K562 (cell line): ENCODE measurements at regions not wholly inside any gene's neighbourhood (a gene's known extent, or its start where the extent isn't known, plus 50 kb on each side); places are given as distances from the start of the nearest gene placed in this dataset.

Experiments used
- ATAC-seq: fragments of 200-7000 bp; cut with Tn5 transposase; 3 replicates; pipeline ENCODE4 v1.9.1; 2020; ENCODE audit warnings: moderate library complexity
- BruUV-seq: library from RNA; stranded (reverse); fragments of 400-500 nt; replicated peaks from 2 replicates; lab custom pipeline; 2021; lab: Mats Ljungman, UMichigan
- CTCF ChIA-PET: fragments of 300-600 bp; formaldehyde crosslinking; extraction: SDS; loops from one replicate; lab custom pipeline; 2021; ENCODE audit warnings: low intra/inter-chr PET ratio; lab: Yijun Ruan, JAX
- POLR2A ChIA-PET: fragments of 300-600, 350-650 bp; sonication (Branson Sonifier 250); formaldehyde crosslinking; extraction: SDS; loops from one replicate; lab custom pipeline; 2021; ENCODE audit warnings: antibody characterized with exemption, inconsistent platforms; lab: Yijun Ruan, JAX
- DNase-seq, 4 experiments: peaks; one replicate each; pipeline versions ENCODE4 v3.0.0 to v3.0.0-alpha.2; 2011 to 2018; ENCODE audit warnings: low spot score in 3 of 4, mixed read lengths in 3 of 4; ENCODE audit errors: extremely low read depth in 1 of 4
- FAIRE-seq: peaks from 2 replicates; lab custom pipeline; 2011; peaks lifted over from hg19 to GRCh38; lab: Jason Lieb, UNC
- H2AFZ ChIP-seq: 2 replicates; pipeline ENCODE4 v1.6.0; 2011; ENCODE audit warnings: low read depth, low read length, control low read depth, inconsistent platforms
- H3K27ac ChIP-seq: fragments of 200-600 bp; 3 replicates; pipeline ENCODE4 v1.8.0; 2011; ENCODE audit warnings: low read depth, mild to moderate bottlenecking, control low read depth, inconsistent platforms, low read length, moderate library complexity, mixed read lengths; ENCODE audit errors: extremely low read depth
- H3K27me3 ChIP-seq, 2 experiments: fragments of 300-600 bp in 1 of 2; 2 replicates in 1 of 2; 3 replicates in 1 of 2; pipeline versions ENCODE4 v1.6.0 to v1.8.0; 2011; ENCODE audit warnings: inconsistent platforms in 2 of 2, low read length in 2 of 2, mild to moderate bottlenecking in 1 of 2, mixed read lengths in 1 of 2, moderate library complexity in 1 of 2; ENCODE audit not compliant: control insufficient read depth in 2 of 2, insufficient read depth in 2 of 2
- H3K36me3 ChIP-seq: fragments of 300-600 bp; 3 replicates; pipeline ENCODE4 v1.8.0; 2011; ENCODE audit warnings: mild to moderate bottlenecking, low read length, inconsistent platforms; ENCODE audit not compliant: control insufficient read depth, insufficient read depth
- H3K4me1 ChIP-seq, 2 experiments: fragments of 200-600 bp in 1 of 2; replicated peaks in 1 of 2; 2 replicates in 1 of 2; 3 replicates in 1 of 2; pipeline versions ENCODE4 v1.5.1 to v1.8.0; 2011; ENCODE audit warnings: inconsistent platforms in 2 of 2, low read length in 2 of 2, mild to moderate bottlenecking in 1 of 2, mixed read lengths in 1 of 2, moderate library complexity in 1 of 2; ENCODE audit not compliant: control insufficient read depth in 2 of 2, insufficient read depth in 2 of 2
- H3K4me2 ChIP-seq: 2 replicates; pipeline ENCODE4 v1.6.1; 2011; ENCODE audit warnings: low read length, control low read depth, inconsistent platforms, mixed read lengths; ENCODE audit not compliant: insufficient read depth
- H3K4me3 ChIP-seq: fragments of 200-600 bp; sonication (generic), shearing (Covaris generic); 2 replicates; pipeline ENCODE4 v1.5.1; 2016; ENCODE audit warnings: control low read depth, inconsistent platforms
- H3K79me2 ChIP-seq: fragments of 200-600 bp; 3 replicates; pipeline ENCODE4 v1.8.0; 2011; ENCODE audit warnings: low read length, inconsistent platforms; ENCODE audit not compliant: control insufficient read depth, insufficient read depth
- H3K9ac ChIP-seq, 2 experiments: 2 replicates each; pipeline versions ENCODE4 v1.6.0 to v1.6.1; 2011; ENCODE audit warnings: low read depth in 2 of 2, low read length in 2 of 2, control low read depth in 1 of 2, inconsistent platforms in 1 of 2, mild to moderate bottlenecking in 1 of 2, mixed read lengths in 1 of 2; ENCODE audit not compliant: insufficient read depth in 1 of 2
- H3K9me1 ChIP-seq: one replicate; pipeline ENCODE4 v1.6.0; 2011; ENCODE audit warnings: inconsistent platforms, mild to moderate bottlenecking, low read length, moderate library complexity; ENCODE audit not compliant: control insufficient read depth, insufficient read depth
- H3K9me3 ChIP-seq: replicated peaks from 2 replicates; pipeline ENCODE4 v1.5.1; 2011; ENCODE audit warnings: low read depth, low read length, inconsistent platforms; ENCODE audit not compliant: control insufficient read depth, insufficient read depth
- H4K20me1 ChIP-seq: replicated peaks from 2 replicates; pipeline ENCODE4 v1.6.1; 2011; ENCODE audit warnings: low read length, inconsistent platforms, mixed read lengths; ENCODE audit not compliant: control insufficient read depth, insufficient read depth
- BRF1 ChIP-seq: IDR thresholded peaks from 3 replicates; pipeline ENCODE4 v1.6.1; 2011; ENCODE audit warnings: borderline replicate concordance, mild to moderate bottlenecking; ENCODE audit not compliant: insufficient read length; ENCODE audit errors: extremely low read depth
- CLOCK ChIP-seq: fragments of 250-450 bp; sonication (Bioruptor Pico); IDR thresholded peaks from 2 replicates; pipeline ENCODE4 v1.4.0; 2020; ENCODE audit warnings: mild to moderate bottlenecking, moderate library complexity, borderline replicate concordance
- GATA2 ChIP-seq: sonication (generic); formaldehyde crosslinking; IDR thresholded peaks from 2 replicates; pipeline ENCODE4 v1.4.0; 2020; ENCODE audit warnings: mild to moderate bottlenecking, missing genetic modification reagents
- HNRNPH1 ChIP-seq: fragments of 200-400 bp; formaldehyde crosslinking; optimal IDR thresholded peaks from 2 replicates; pipeline ENCODE3; 2017; ENCODE audit warnings: low read depth, mild to moderate bottlenecking, low read length, moderate library complexity
- KAT7 ChIP-seq: sonication (generic); formaldehyde crosslinking; IDR thresholded peaks from 2 replicates; pipeline ENCODE4 v1.8.0; 2022; ENCODE audit warnings: missing genetic modification reagents, mild to moderate bottlenecking, borderline replicate concordance
- KLF1 ChIP-seq: fragments of 450-650 bp; IDR thresholded peaks from 2 replicates; pipeline ENCODE4 v1.6.1; 2016; ENCODE audit warnings: missing genetic modification characterization, missing compliant biosample characterization
- MCM2 ChIP-seq: fragments of 450-650 bp; IDR thresholded peaks from 2 replicates; pipeline ENCODE4 v1.6.1; 2017; ENCODE audit warnings: low read depth, mild to moderate bottlenecking
- MTA1 ChIP-seq: fragments of 450-650 bp; IDR thresholded peaks from 2 replicates; pipeline ENCODE4 v1.6.1; 2017; ENCODE audit warnings: borderline replicate concordance
- MTA2 ChIP-seq: fragments of 450-650 bp; IDR thresholded peaks from 2 replicates; pipeline ENCODE4 v1.6.1; 2016; ENCODE audit warnings: low read depth
- PHF20 ChIP-seq: fragments of 450-650 bp; IDR thresholded peaks from 2 replicates; pipeline ENCODE4 v1.6.1; 2018; ENCODE audit not compliant: partially characterized antibody
- RBM34 ChIP-seq: fragments of 200-400 bp; formaldehyde crosslinking; IDR thresholded peaks from 2 replicates; pipeline ENCODE4 v1.6.1; 2018; ENCODE audit warnings: low read length, borderline replicate concordance; ENCODE audit not compliant: insufficient read depth
- SMARCB1 ChIP-seq: IDR thresholded peaks from 2 replicates; pipeline ENCODE4 v1.6.1; 2011; ENCODE audit warnings: improper control_type of control experiment, low read depth; ENCODE audit not compliant: insufficient read length
- ZNF140 ChIP-seq: fragments of 250-450 bp; sonication (Bioruptor Pico); IDR thresholded peaks from 2 replicates; pipeline ENCODE4 v1.8.0; 2021; ENCODE audit warnings: moderate library complexity, mild to moderate bottlenecking, inconsistent platforms
- ZNF75A ChIP-seq: fragments of 450-650 bp; formaldehyde crosslinking; IDR thresholded peaks from 2 replicates; pipeline ENCODE4 v1.4.0; 2020; ENCODE audit warnings: mild to moderate bottlenecking
- whole genome bisulfite sequencing: fragments of 100-300 bp; shearing (Covaris generic); methylation state at CpG from one replicate; pipeline ENCODE4 v1.1.6; 2016; ENCODE audit warnings: low coverage, mixed read lengths; ENCODE audit not compliant: insufficient coverage; ENCODE audit errors: missing lambda C conversion rate; 5-methylcytosine and 5-hydroxymethylcytosine counted together
- in situ Hi-C: fragments of 300-500 bp; cut with MboI; formaldehyde crosslinking; loops from 4 replicates; pipeline ENCODE4 v1.15.0; 2018; ENCODE audit warnings: inconsistent platforms, mixed read lengths
- intact Hi-C: fragments of 100-400 bp; cut with micrococcal nuclease; formaldehyde crosslinking; loops from 2 replicates; pipeline ENCODE4 v1.14.2; 2022
- TF ChIP-seq, protein P1 (sequence below): sonication (generic); IDR thresholded peaks from 2 replicates; pipeline ENCODE4 v1.6.1; 2016
- TF ChIP-seq, protein P2 (sequence below): fragments of 250-450 bp; sonication (Bioruptor Pico); IDR thresholded peaks from 2 replicates; pipeline ENCODE4 v1.8.0; 2022; ENCODE audit warnings: inconsistent platforms

DNA sequence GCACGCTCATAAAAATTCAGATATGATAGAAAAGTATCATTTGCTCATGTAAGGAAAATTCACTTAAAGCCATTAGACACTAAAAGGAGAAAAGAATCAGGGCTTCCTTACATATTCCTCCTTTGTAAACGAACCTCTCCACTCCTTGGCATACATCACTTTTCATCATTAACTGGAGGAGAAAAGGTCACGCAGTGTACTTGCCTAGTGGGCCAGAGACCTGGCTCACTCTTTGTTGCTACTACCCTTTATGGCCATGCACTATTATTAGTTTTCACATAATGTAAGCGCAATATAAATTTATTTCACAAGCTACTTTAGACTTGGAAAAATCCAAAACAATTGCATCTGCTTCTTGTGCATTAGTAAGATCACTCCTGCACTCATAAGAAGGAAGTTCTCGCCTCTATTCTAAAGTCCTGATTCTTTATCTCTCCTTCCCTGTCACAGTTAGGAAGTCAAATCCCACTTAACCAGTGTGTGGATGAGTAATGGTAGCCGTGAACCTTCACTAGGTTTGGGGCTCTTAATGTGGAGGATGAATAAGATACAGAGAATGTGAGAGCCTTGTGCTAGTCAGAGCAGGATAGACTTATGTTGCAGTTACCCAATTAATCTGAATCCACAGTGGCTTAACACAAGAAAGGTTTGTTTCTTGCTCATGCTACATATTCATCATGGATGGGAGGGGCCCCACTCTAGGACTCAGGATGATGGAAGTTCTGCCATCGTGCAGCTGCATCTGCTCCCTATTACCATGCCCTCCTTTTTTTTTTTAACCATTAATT is 115.0 kb upstream of the GLS start (continued):
- TF ChIP-seq, protein P1, sequence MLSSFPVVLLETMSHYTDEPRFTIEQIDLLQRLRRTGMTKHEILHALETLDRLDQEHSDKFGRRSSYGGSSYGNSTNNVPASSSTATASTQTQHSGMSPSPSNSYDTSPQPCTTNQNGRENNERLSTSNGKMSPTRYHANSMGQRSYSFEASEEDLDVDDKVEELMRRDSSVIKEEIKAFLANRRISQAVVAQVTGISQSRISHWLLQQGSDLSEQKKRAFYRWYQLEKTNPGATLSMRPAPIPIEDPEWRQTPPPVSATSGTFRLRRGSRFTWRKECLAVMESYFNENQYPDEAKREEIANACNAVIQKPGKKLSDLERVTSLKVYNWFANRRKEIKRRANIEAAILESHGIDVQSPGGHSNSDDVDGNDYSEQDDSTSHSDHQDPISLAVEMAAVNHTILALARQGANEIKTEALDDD: peak; percentile 92
- TF ChIP-seq KLF1 (tag): no peak
- no peak for TF ChIP-seq MCM2

DNA sequence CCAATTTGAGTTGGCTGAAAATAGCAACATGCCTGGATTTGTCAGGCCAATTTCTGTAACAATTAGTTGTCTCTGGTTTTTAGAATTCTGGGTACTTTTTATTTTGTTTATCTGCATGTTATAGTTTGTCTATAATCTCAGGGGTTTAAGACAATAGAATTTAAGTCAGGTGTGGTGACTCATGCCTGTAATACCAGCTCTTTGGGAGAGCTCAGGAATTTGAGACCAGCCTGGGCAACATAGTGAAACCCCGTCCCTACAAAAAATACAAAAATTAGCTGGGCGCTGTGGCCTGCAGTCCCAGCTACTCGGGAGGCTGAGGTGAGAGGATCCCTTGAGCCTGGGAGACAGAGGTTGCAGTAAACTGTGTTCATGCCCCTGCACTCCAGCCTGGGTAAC is 114.4 kb upstream of the GLS start:
- no TSS peak for BruUV-seq
- no peak for ATAC-seq
- no peak overlapping the region for H3K4me2 ChIP-seq
- H2AFZ ChIP-seq: peak overlapping the region; percentile 26; the same call in 1 of the 2 replicates
- intact Hi-C loops: loop anchor here (5.0 kb wide), 1 partner anchor 64 kb away; no protein-coding TSS in a partner anchor
- CTCF ChIA-PET: no interaction called here
- no peaks in the 10 kb centered on the region for H3K79me2 ChIP-seq
- 33% methylated on average over 1 of the region's 3 CpGs for WGBS
- H3K27me3 ChIP-seq: no peaks in the 10 kb centered on the region
- DNase-seq: no peak
- H3K9ac ChIP-seq: no peak overlapping the region
- H3K9me1 ChIP-seq: no peaks in the 10 kb centered on the region
- POLR2A ChIA-PET: interaction anchor here (0.6 kb wide), 1 partner anchor 441 kb away, joined by 3 read pairs; no protein-coding TSS in a partner anchor
- H3K27ac ChIP-seq: no peak overlapping the region
- FAIRE-seq: no peak
- H3K9me3 ChIP-seq: no peaks in the 10 kb centered on the region
- no peak overlapping the region for H3K4me3 ChIP-seq
- peaks cover 0 to 17% of the 10 kb centered on the region in 2 experiments; a peak in 2 of 5 replicates for H3K4me1 ChIP-seq
- H3K36me3 ChIP-seq: no peaks in the 10 kb centered on the region
- no peaks in the 10 kb centered on the region for H4K20me1 ChIP-seq
- in situ Hi-C loops: no loop called here
- no peak for TF ChIP-seq ZNF140 (CRISPR knock-in tag)
- TF ChIP-seq ZNF75A (CRISPR knock-in tag): no peak
- TF ChIP-seq, protein P2, sequence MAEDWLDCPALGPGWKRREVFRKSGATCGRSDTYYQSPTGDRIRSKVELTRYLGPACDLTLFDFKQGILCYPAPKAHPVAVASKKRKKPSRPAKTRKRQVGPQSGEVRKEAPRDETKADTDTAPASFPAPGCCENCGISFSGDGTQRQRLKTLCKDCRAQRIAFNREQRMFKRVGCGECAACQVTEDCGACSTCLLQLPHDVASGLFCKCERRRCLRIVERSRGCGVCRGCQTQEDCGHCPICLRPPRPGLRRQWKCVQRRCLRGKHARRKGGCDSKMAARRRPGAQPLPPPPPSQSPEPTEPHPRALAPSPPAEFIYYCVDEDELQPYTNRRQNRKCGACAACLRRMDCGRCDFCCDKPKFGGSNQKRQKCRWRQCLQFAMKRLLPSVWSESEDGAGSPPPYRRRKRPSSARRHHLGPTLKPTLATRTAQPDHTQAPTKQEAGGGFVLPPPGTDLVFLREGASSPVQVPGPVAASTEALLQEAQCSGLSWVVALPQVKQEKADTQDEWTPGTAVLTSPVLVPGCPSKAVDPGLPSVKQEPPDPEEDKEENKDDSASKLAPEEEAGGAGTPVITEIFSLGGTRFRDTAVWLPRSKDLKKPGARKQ: no peak
- no peak for TF ChIP-seq SMARCB1
- no peak for TF ChIP-seq RBM34
- no peak for TF ChIP-seq PHF20
- no peak for TF ChIP-seq GATA2 (CRISPR knock-in tag)
- TF ChIP-seq BRF1: no peak
- no peak for TF ChIP-seq CLOCK (CRISPR knock-in tag)
- no peak for TF ChIP-seq MTA2
- no peak for TF ChIP-seq HNRNPH1
- TF ChIP-seq KAT7 (CRISPR knock-in tag): no peak
- no peak for TF ChIP-seq MTA1
